ENCODE measurements at regions not wholly inside any gene's neighbourhood (a gene's known extent, or its start where the extent isn't known, plus 50 kb on each side); places are given as distances from the start of the nearest gene placed in this dataset.

- TF ChIP-seq CTCF (optimal IDR thresholded peaks at IDR 0.05 in 1 of 3, IDR thresholded peaks at IDR 0.05 in 1 of 3, conservative IDR thresholded peaks at IDR 0.05 in 1 of 3; ENCODE audit: extremely low read depth in 1 of 3, insufficient read depth in 2 of 3, low read length in 3 of 3) = no peak
These were observed 343.1 kb upstream of the NOCT start for GRCh38 chr4:138672393-138672976.

GRCh38 chr4:138671606-138672084 is 343.9 kb upstream of the NOCT start:
- dilution Hi-C loops (cut with MboI; ENCODE audit: extremely low pct_ligation_motif_present, low sequenced_read_pairs) = no loop called here
- no peak for TF ChIP-seq EZH2 (IDR thresholded peaks at IDR 0.05; ENCODE audit: low read length)
- no peak for TF ChIP-seq CTCF (optimal IDR thresholded peaks at IDR 0.05 in 1 of 3, IDR thresholded peaks at IDR 0.05 in 1 of 3, conservative IDR thresholded peaks at IDR 0.05 in 1 of 3; ENCODE audit: extremely low read depth in 1 of 3, insufficient read depth in 2 of 3, low read length in 3 of 3)
- no peaks in the 10 kb centered on the region for H3K4me1 ChIP-seq (ENCODE audit: control insufficient read depth, extremely low read depth, insufficient read depth, low read length)
- no peak overlapping the region for H3K27ac ChIP-seq (ENCODE audit: control insufficient read depth, insufficient read depth, low read length)
- no peaks in the 10 kb centered on the region for H3K79me2 ChIP-seq (ENCODE audit: control insufficient read depth, insufficient read depth, low read length)
- H4K20me1 ChIP-seq (ENCODE audit: control insufficient read depth, extremely low read depth, insufficient read depth, low read length) = no peaks in the 10 kb centered on the region
- H3K4me2 ChIP-seq (ENCODE audit: control insufficient read depth, extremely low read depth, insufficient read depth, low read depth, low read length) = no peak overlapping the region
- no peak for DNase-seq (ENCODE audit: low read depth, low spot score)
- H3K27me3 ChIP-seq (ENCODE audit: control insufficient read depth, extremely low read depth, insufficient read depth, low read length) = peaks cover 3% of the 10 kb centered on the region
- no peak overlapping the region for H3K9ac ChIP-seq (ENCODE audit: control insufficient read depth, extremely low read depth, insufficient read depth, low read length)
- H3K9me1 ChIP-seq (ENCODE audit: control insufficient read depth, extremely low read depth, insufficient read depth, low read length) = no peaks in the 10 kb centered on the region
- no peak overlapping the region for H3K4me3 ChIP-seq (ENCODE audit: control insufficient read depth in 2 of 3, extremely low read depth in 1 of 3, insufficient read depth in 2 of 3, low read depth in 1 of 3, low read length in 3 of 3)
- no peak overlapping the region for H2AFZ ChIP-seq (ENCODE audit: control insufficient read depth, low read length)
- FAIRE-seq = no peak
- no peaks in the 10 kb centered on the region for H3K9me3 ChIP-seq (ENCODE audit: control insufficient read depth, low read depth, low read length)
- H3K36me3 ChIP-seq (ENCODE audit: control insufficient read depth in 2 of 2, extremely low read depth in 1 of 2, insufficient read depth in 2 of 2, low read length in 2 of 2) = no peaks in the 10 kb centered on the region

More at GRCh38 chr4:138672393-138672976, 343.1 kb upstream of the NOCT start:
- H3K4me3 ChIP-seq (ENCODE audit: control insufficient read depth in 2 of 3, extremely low read depth in 1 of 3, insufficient read depth in 2 of 3, low read depth in 1 of 3, low read length in 3 of 3) = no peak overlapping the region
- H3K9me1 ChIP-seq (ENCODE audit: control insufficient read depth, extremely low read depth, insufficient read depth, low read length) = no peaks in the 10 kb centered on the region
- no peaks in the 10 kb centered on the region for H3K9me3 ChIP-seq (ENCODE audit: control insufficient read depth, low read depth, low read length)
- dilution Hi-C loops (cut with MboI; ENCODE audit: extremely low pct_ligation_motif_present, low sequenced_read_pairs) = no loop called here
- DNase-seq (ENCODE audit: low read depth, low spot score) (no peak), FAIRE-seq (no peak)
- no peaks in the 10 kb centered on the region for H3K79me2 ChIP-seq (ENCODE audit: control insufficient read depth, insufficient read depth, low read length)
- no peaks in the 10 kb centered on the region for H4K20me1 ChIP-seq (ENCODE audit: control insufficient read depth, extremely low read depth, insufficient read depth, low read length)
- no peak overlapping the region for H3K9ac ChIP-seq (ENCODE audit: control insufficient read depth, extremely low read depth, insufficient read depth, low read length)
- H3K27ac ChIP-seq (ENCODE audit: control insufficient read depth, insufficient read depth, low read length) = no peak overlapping the region
- no peaks in the 10 kb centered on the region for H3K4me1 ChIP-seq (ENCODE audit: control insufficient read depth, extremely low read depth, insufficient read depth, low read length)
- H3K36me3 ChIP-seq (ENCODE audit: control insufficient read depth in 2 of 2, extremely low read depth in 1 of 2, insufficient read depth in 2 of 2, low read length in 2 of 2) = no peaks in the 10 kb centered on the region
- H2AFZ ChIP-seq (ENCODE audit: control insufficient read depth, low read length) = no peak overlapping the region
- H3K4me2 ChIP-seq (ENCODE audit: control insufficient read depth, extremely low read depth, insufficient read depth, low read depth, low read length) = no peak overlapping the region
- peaks cover 3% of the 10 kb centered on the region for H3K27me3 ChIP-seq (ENCODE audit: control insufficient read depth, extremely low read depth, insufficient read depth, low read length)
